H1 (cell line): ENCODE measurements at regions not wholly inside any gene's neighbourhood (a gene's known extent, or its start where the extent isn't known, plus 50 kb on each side); places are given as distances from the start of the nearest gene placed in this dataset.

Experiments used
- CTCF ChIA-PET: fragments of 300-600 bp; sonication (Branson Sonifier 250); formaldehyde crosslinking; loops from one replicate; lab custom pipeline; 2021; ENCODE audit not compliant: partially characterized antibody; lab: Charles Lee
- POLR2A ChIA-PET: fragments of 300-600 bp; sonication (Branson Sonifier 250); formaldehyde crosslinking; loops from one replicate; lab custom pipeline; 2021; ENCODE audit warnings: inconsistent platforms; ENCODE audit not compliant: partially characterized antibody; lab: Charles Lee
- DNase-seq, 2 experiments: peaks; one replicate each; pipeline versions ENCODE4 v3.0.0 to v3.0.0-alpha.2; 2010 to 2022; ENCODE audit warnings: low spot score in 2 of 2, low read depth in 1 of 2, mixed read lengths in 1 of 2
- FAIRE-seq: peaks from 2 replicates; lab custom pipeline; 2011; peaks lifted over from hg19 to GRCh38; lab: Jason Lieb, UNC
- H2AFZ ChIP-seq: 2 replicates; pipeline ENCODE4 v1.8.1; 2012; ENCODE audit warnings: low read length, inconsistent platforms
- H2AK5ac ChIP-seq: 2 replicates; pipeline ENCODE4 v1.6.1; 2013; ENCODE audit warnings: low read depth, low read length
- H2BK120ac ChIP-seq: replicated peaks from 2 replicates; pipeline ENCODE3; 2013; ENCODE audit warnings: low read depth, low read length, inconsistent platforms
- H2BK12ac ChIP-seq: 2 replicates; pipeline ENCODE4 v1.6.1; 2013; ENCODE audit warnings: low read depth, low read length
- H2BK15ac ChIP-seq: 2 replicates; pipeline ENCODE4 v1.6.1; 2013; ENCODE audit warnings: low read length
- H2BK20ac ChIP-seq: 2 replicates; pipeline ENCODE4 v1.6.1; 2013; ENCODE audit warnings: low read length
- H2BK5ac ChIP-seq: 2 replicates; pipeline ENCODE4 v1.6.1; 2013; ENCODE audit warnings: low read depth, low read length
- H3K14ac ChIP-seq: 2 replicates; pipeline ENCODE4 v1.6.1; 2013; ENCODE audit warnings: inconsistent platforms; ENCODE audit not compliant: insufficient read length
- H3K18ac ChIP-seq: 2 replicates; pipeline ENCODE4 v1.6.1; 2013; ENCODE audit warnings: low read length; ENCODE audit errors: extremely low read depth
- H3K23ac ChIP-seq: 2 replicates; pipeline ENCODE4 v1.6.1; 2013; ENCODE audit warnings: inconsistent platforms; ENCODE audit not compliant: insufficient read length
- H3K23me2 ChIP-seq: 2 replicates; pipeline ENCODE4 v1.6.1; 2013; ENCODE audit warnings: low read depth, low read length
- H3K27ac ChIP-seq: 2 replicates; pipeline ENCODE4 v1.6.1; 2011; ENCODE audit warnings: low read depth, low read length, inconsistent platforms
- H3K27me3 ChIP-seq, 4 experiments: replicated peaks in 1 of 4; 1 replicate in 1 of 4; 2 replicates in 3 of 4; pipeline versions ENCODE4 v1.6.1 to v1.8.1; 2011 to 2013; ENCODE audit warnings: low read length in 3 of 4, mild to moderate bottlenecking in 3 of 4, inconsistent platforms in 2 of 4, mixed read lengths in 2 of 4, moderate library complexity in 1 of 4; ENCODE audit not compliant: control insufficient read depth in 3 of 4, insufficient read depth in 3 of 4; ENCODE audit errors: extremely low read depth in 1 of 4
- H3K36me3 ChIP-seq, 4 experiments: 2 replicates each; pipeline versions ENCODE4 v1.6.1 to v1.8.1; 2011 to 2013; ENCODE audit warnings: mild to moderate bottlenecking in 4 of 4, low read length in 3 of 4, moderate library complexity in 2 of 4, control low read depth in 1 of 4, inconsistent platforms in 1 of 4; ENCODE audit not compliant: insufficient read depth in 4 of 4, control insufficient read depth in 2 of 4
- H3K4ac ChIP-seq: replicated peaks from 2 replicates; pipeline ENCODE3; 2013; ENCODE audit warnings: low read length, low read depth, mixed read lengths, inconsistent platforms; ENCODE audit not compliant: insufficient read length
- H3K4me1 ChIP-seq, 4 experiments: replicated peaks in 1 of 4; 1 replicate in 1 of 4; 2 replicates in 3 of 4; pipeline versions ENCODE4 v1.6.1 to v1.8.1; 2011 to 2013; ENCODE audit warnings: low read length in 3 of 4, inconsistent platforms in 2 of 4, mixed read lengths in 1 of 4; ENCODE audit not compliant: insufficient read depth in 4 of 4, control insufficient read depth in 3 of 4
- H3K4me2 ChIP-seq, 2 experiments: 2 replicates each; pipeline versions ENCODE4 v1.6.1 to v1.8.1; 2011 to 2013; ENCODE audit warnings: low read depth in 2 of 2, low read length in 2 of 2, control low read depth in 1 of 2, inconsistent platforms in 1 of 2, mild to moderate bottlenecking in 1 of 2; ENCODE audit not compliant: insufficient read depth in 1 of 2
- H3K4me3 ChIP-seq, 4 experiments: fragments of 200-600, 300-600 bp in 1 of 4; sonication (generic), shearing (Covaris generic), sonication (Bioruptor Twin) in 1 of 4; 2 replicates each; pipeline versions ENCODE4 v1.5.1 to v1.8.1; 2011 to 2016; ENCODE audit warnings: low read length in 4 of 4, low read depth in 3 of 4, control low read depth in 2 of 4, inconsistent platforms in 2 of 4, mild to moderate bottlenecking in 2 of 4, mixed read lengths in 1 of 4, moderate library complexity in 1 of 4; ENCODE audit not compliant: insufficient read depth in 2 of 4; ENCODE audit errors: extremely low read depth in 1 of 4
- H3K56ac ChIP-seq: replicated peaks from 2 replicates; pipeline ENCODE3; 2013; ENCODE audit warnings: low read depth, mild to moderate bottlenecking, mixed read lengths, low read length, inconsistent platforms; ENCODE audit not compliant: insufficient read length
- H3K79me1 ChIP-seq: 2 replicates; pipeline ENCODE4 v1.6.1; 2013; ENCODE audit warnings: low read depth, low read length, control low read depth
- H3K79me2 ChIP-seq, 2 experiments: 2 replicates each; pipeline versions ENCODE4 v1.6.1 to v1.8.1; 2012 to 2013; ENCODE audit warnings: low read length in 2 of 2, mild to moderate bottlenecking in 2 of 2, inconsistent platforms in 1 of 2; ENCODE audit not compliant: insufficient read depth in 2 of 2, control insufficient read depth in 1 of 2
- H3K9ac ChIP-seq, 4 experiments: replicated peaks in 1 of 4; 1 replicate in 1 of 4; 2 replicates in 3 of 4; pipeline versions ENCODE4 v1.6.1 to v1.8.1; 2011 to 2013; ENCODE audit warnings: low read depth in 3 of 4, low read length in 3 of 4, control low read depth in 2 of 4, mild to moderate bottlenecking in 2 of 4, moderate library complexity in 2 of 4, inconsistent platforms in 1 of 4; ENCODE audit errors: extremely low read depth in 1 of 4
- H3K9me3 ChIP-seq, 2 experiments: 2 replicates each; pipeline versions ENCODE4 v1.6.1 to v1.8.1; 2012 to 2013; ENCODE audit warnings: mild to moderate bottlenecking in 2 of 2, moderate library complexity in 2 of 2, control low read depth in 1 of 2, inconsistent platforms in 1 of 2, low read depth in 1 of 2, low read length in 1 of 2, mixed read lengths in 1 of 2; ENCODE audit not compliant: insufficient read depth in 2 of 2
- H4K20me1 ChIP-seq, 2 experiments: replicated peaks in 1 of 2; 2 replicates each; pipeline versions ENCODE3 to v1.8.1; 2011 to 2013; ENCODE audit warnings: inconsistent platforms in 2 of 2, low read length in 2 of 2, mild to moderate bottlenecking in 1 of 2; ENCODE audit not compliant: insufficient read depth in 2 of 2, control insufficient read depth in 1 of 2
- H4K5ac ChIP-seq: 2 replicates; pipeline ENCODE4 v1.6.1; 2013; ENCODE audit warnings: low read length, low read depth, mixed read lengths, inconsistent platforms; ENCODE audit not compliant: insufficient read length
- H4K8ac ChIP-seq: 2 replicates; pipeline ENCODE4 v1.8.0; 2013; ENCODE audit warnings: mild to moderate bottlenecking, moderate library complexity, low read length, inconsistent platforms; ENCODE audit not compliant: insufficient read depth; ENCODE audit errors: extremely low read depth
- H4K91ac ChIP-seq: replicated peaks from 2 replicates; pipeline ENCODE3; 2013; ENCODE audit warnings: low read length, mixed read lengths, inconsistent platforms; ENCODE audit not compliant: insufficient read length
- CEBPB ChIP-seq: IDR thresholded peaks from 2 replicates; pipeline ENCODE4 v1.6.1; 2012; ENCODE audit warnings: low read depth, low read length
- JUN ChIP-seq: IDR thresholded peaks from 2 replicates; pipeline ENCODE4 v1.6.1; 2011; ENCODE audit warnings: low read depth, mild to moderate bottlenecking, improper control_type of control experiment, low read length
- JUND ChIP-seq: IDR thresholded peaks from 2 replicates; pipeline ENCODE4 v1.6.1; 2011; ENCODE audit warnings: mild to moderate bottlenecking, improper control_type of control experiment, low read length
- NANOG ChIP-seq: IDR thresholded peaks from 2 replicates; pipeline ENCODE4 v1.6.1; 2011; ENCODE audit warnings: low read length, low read depth, mild to moderate bottlenecking, inconsistent platforms; ENCODE audit not compliant: insufficient read depth, poor library complexity, severe bottlenecking
- NRF1 ChIP-seq: IDR thresholded peaks from 2 replicates; pipeline ENCODE4 v1.6.1; 2011; ENCODE audit warnings: mild to moderate bottlenecking, low read depth, low read length, improper control_type of control experiment
- POU5F1 ChIP-seq: IDR thresholded peaks from 2 replicates; pipeline ENCODE4 v1.6.1; 2011; ENCODE audit warnings: low read depth, mild to moderate bottlenecking, low read length, moderate library complexity
- SIX5 ChIP-seq: IDR thresholded peaks from 2 replicates; pipeline ENCODE4 v1.6.1; 2011; ENCODE audit warnings: mild to moderate bottlenecking, low read depth, low read length
- TAF1 ChIP-seq: IDR thresholded peaks from 2 replicates; pipeline ENCODE4 v1.6.1; 2011; ENCODE audit warnings: mild to moderate bottlenecking, low read depth, low read length
- WGBS, 2 experiments: shearing (Covaris generic) in 1 of 2; methylation state at CpG; one replicate each; pipeline versions ENCODE4 v1.1.6 to v1.1.7; 2013 to 2015; ENCODE audit warnings: low lambda C conversion rate in 2 of 2, mixed read lengths in 2 of 2, inconsistent platforms in 1 of 2, low coverage in 1 of 2, missing lambda C conversion rate in 1 of 2; ENCODE audit not compliant: insufficient replicate concordance in 2 of 2, insufficient coverage in 1 of 2, insufficient read length in 1 of 2; ENCODE audit errors: extremely low coverage in 1 of 2, missing lambda C conversion rate in 1 of 2; 5-methylcytosine and 5-hydroxymethylcytosine counted together

DNA sequence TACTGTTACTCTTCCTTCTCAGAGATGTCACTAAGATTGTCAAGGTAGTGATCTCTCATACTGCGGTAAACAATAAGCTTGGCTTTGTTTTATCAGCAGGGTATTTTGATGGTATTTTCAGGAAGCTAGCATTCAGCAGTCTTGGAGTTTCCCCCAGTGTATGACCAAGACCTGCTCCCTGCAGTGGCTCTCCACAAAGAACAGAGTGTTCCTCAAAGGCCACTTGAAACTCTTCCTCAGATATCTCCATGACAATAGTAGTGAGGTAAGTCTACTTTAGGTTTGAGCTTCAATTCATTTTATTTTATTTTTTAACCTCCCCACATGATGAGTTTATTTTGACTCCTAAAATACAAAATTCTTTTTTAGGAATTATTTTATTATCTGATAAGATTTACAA is 74.0 kb upstream of the G2E3 start:
- no peak overlapping the region for H3K4me2 ChIP-seq
- H2BK15ac ChIP-seq = no peak overlapping the region
- no peak overlapping the region for H3K9ac ChIP-seq
- no peak overlapping the region for H2AFZ ChIP-seq
- no peak overlapping the region for H3K4me3 ChIP-seq
- H3K36me3 ChIP-seq = no peaks in the 10 kb centered on the region
- H2BK5ac ChIP-seq = no peak overlapping the region
- no peaks in the 10 kb centered on the region for H3K79me1 ChIP-seq
- no peak overlapping the region for H2BK12ac ChIP-seq
- ChIA-PET POLR2A (no interaction called here), CTCF (interaction anchor here (1.0 to 1.7 kb wide), 2 partner anchors 12 to 109 kb away, joined by 3 to 4 read pairs; no protein-coding TSS in a partner anchor)
- no peak overlapping the region for H3K27ac ChIP-seq
- no peak overlapping the region for H3K18ac ChIP-seq
- no peak overlapping the region for H3K56ac ChIP-seq
- no peak overlapping the region for H3K14ac ChIP-seq
- no peak overlapping the region for H3K4ac ChIP-seq
- 13% methylated on average over 1 of the region's 1 CpG; no CpG with 5 or more reads in 1 of the 2 experiments for WGBS, 2 experiments
- no peaks in the 10 kb centered on the region for H3K23me2 ChIP-seq
- H3K27me3 ChIP-seq = no peaks in the 10 kb centered on the region
- TF ChIP-seq JUND = peak; percentile 46; the same call in 1 of the 2 replicates
- TF ChIP-seq JUN = 0 out of 2 replicates have a peak, but pooled peaks have one; percentile 50
- TF ChIP-seq TAF1 = peak; percentile 42; the same call in 1 of the 2 replicates
- TF ChIP-seq POU5F1 = peak; percentile 52; the same call in 1 of the 2 replicates
- peak; percentile 45 for TF ChIP-seq NANOG
- TF ChIP-seq NRF1 = no peak
- TF ChIP-seq SIX5 = no peak
- TF ChIP-seq CEBPB = no peak
- no peaks in the 10 kb centered on the region for H4K20me1 ChIP-seq
- no peak overlapping the region for H4K8ac ChIP-seq
- no peak overlapping the region for H2AK5ac ChIP-seq
- H3K4me1 ChIP-seq = peaks cover 0 to 3% (median 0%) of the 10 kb centered on the region in 4 experiments; a peak in 2 of 7 replicates
- H4K91ac ChIP-seq = no peak overlapping the region
- no peak overlapping the region for H4K5ac ChIP-seq
- H3K79me2 ChIP-seq = no peaks in the 10 kb centered on the region
- DNase-seq (peak in 1 of 2 experiments; percentile 10), FAIRE-seq (peak; percentile 85)
- no peak overlapping the region for H2BK20ac ChIP-seq
- H3K9me3 ChIP-seq = peaks cover 3 to 7% of the 10 kb centered on the region in 2 experiments
- H3K23ac ChIP-seq = no peak overlapping the region
- no peak overlapping the region for H2BK120ac ChIP-seq
